PC-3 (cell line): ENCODE measurements at regions not wholly inside any gene's neighbourhood (a gene's known extent, or its start where the extent isn't known, plus 50 kb on each side); places are given as distances from the start of the nearest gene placed in this dataset.

Experiments
- ATAC-seq: fragments of 200-7000 bp; cut with Tn5 transposase; 2 replicates; pipeline ENCODE4 v1.9.1; 2020; ENCODE audit warnings: mild to moderate bottlenecking, moderate library complexity
- BruUV-seq: library from RNA; stranded (reverse); fragments of 400-500 nt; replicated peaks from 2 replicates; lab custom pipeline; 2021; lab: Mats Ljungman, UMichigan
- CTCF ChIA-PET: fragments of 300-600 bp; sonication (Branson Sonifier 250); formaldehyde crosslinking; loops from one replicate; lab custom pipeline; 2022; ENCODE audit warnings: antibody characterized with exemption; lab: Charles Lee
- POLR2A ChIA-PET: fragments of 300-600 bp; sonication (Branson Sonifier 250); formaldehyde crosslinking; loops from one replicate; lab custom pipeline; 2022; ENCODE audit warnings: antibody characterized with exemption; ENCODE audit not compliant: unreplicated experiment; lab: Charles Lee
- DNase-seq: peaks from one replicate; pipeline ENCODE4 v3.0.0-alpha.2; 2015
- H2AFZ ChIP-seq: fragments of 300-600 bp; sonication (generic); 2 replicates; pipeline ENCODE4 v1.6.0; 2016; ENCODE audit warnings: antibody characterized with exemption, low read length
- H3F3A ChIP-seq: fragments of 300-600 bp; sonication (generic); one replicate; pipeline ENCODE4 v1.6.0; 2017; ENCODE audit warnings: antibody characterized with exemption, low read length, control low read depth, mild to moderate bottlenecking; ENCODE audit not compliant: unreplicated experiment
- H3K27ac ChIP-seq: fragments of 300-600 bp; sonication (generic); 2 replicates; pipeline ENCODE4 v1.5.1; 2016; ENCODE audit warnings: mild to moderate bottlenecking, low read length
- H3K27me3 ChIP-seq: fragments of 300-600 bp; sonication (generic); 2 replicates; pipeline ENCODE4 v1.6.1; 2016; ENCODE audit warnings: low read length, mixed read lengths
- H3K36me3 ChIP-seq: fragments of 300-600 bp; sonication (generic); 2 replicates; pipeline ENCODE4 v1.6.1; 2016; ENCODE audit warnings: low read depth, mixed run types, low read length, mixed read lengths
- H3K4me1 ChIP-seq: fragments of 300-600 bp; sonication (generic); 2 replicates; pipeline ENCODE4 v1.5.1; 2016; ENCODE audit warnings: low read length; ENCODE audit not compliant: insufficient read depth
- H3K4me2 ChIP-seq: fragments of 300-600 bp; sonication (generic); 2 replicates; pipeline ENCODE4 v1.6.0; 2016; ENCODE audit warnings: low read length
- H3K4me3 ChIP-seq: fragments of 300-600 bp; sonication (generic); 2 replicates; pipeline ENCODE4 v1.5.1; 2016; ENCODE audit warnings: mild to moderate bottlenecking, low read length, mixed read lengths
- H3K79me2 ChIP-seq: fragments of 300-600 bp; sonication (generic); 2 replicates; pipeline ENCODE4 v1.6.1; 2017; ENCODE audit warnings: low read length, mixed read lengths
- H3K9ac ChIP-seq: fragments of 300-600 bp; sonication (generic); 2 replicates; pipeline ENCODE4 v1.6.0; 2016; ENCODE audit warnings: mild to moderate bottlenecking, low read length
- H3K9me2 ChIP-seq: fragments of 300-600 bp; sonication (generic); replicated peaks from 2 replicates; pipeline ENCODE4 v1.6.1; 2016; ENCODE audit warnings: mixed run types, low read length, mixed read lengths
- H3K9me3 ChIP-seq: fragments of 300-600 bp; sonication (generic); 2 replicates; pipeline ENCODE4 v1.6.1; 2016; ENCODE audit warnings: low read length, mixed read lengths
- H4K20me1 ChIP-seq: fragments of 300-600 bp; sonication (generic); 2 replicates; pipeline ENCODE4 v1.6.1; 2016; ENCODE audit warnings: low read length, mixed read lengths
- EZH2 ChIP-seq: fragments of 300-600 bp; sonication (generic); IDR thresholded peaks from one replicate; pipeline ENCODE4 v1.6.1; 2017; ENCODE audit warnings: antibody characterized with exemption, mild to moderate bottlenecking, low read length; ENCODE audit not compliant: unreplicated experiment
- EZH2phosphoT487 ChIP-seq: fragments of 300-600 bp; sonication (generic); IDR thresholded peaks from 2 replicates; pipeline ENCODE4 v1.6.1; 2018; ENCODE audit warnings: mild to moderate bottlenecking, antibody characterized with exemption, low read length, borderline replicate concordance
- intact Hi-C: fragments of 100-400 bp; cut with micrococcal nuclease; formaldehyde crosslinking; loops from 2 replicates; pipeline ENCODE4 v1.9.0; 2023
- TF ChIP-seq, protein P1 (sequence below): fragments of 300-600 bp; sonication (generic); conservative IDR thresholded peaks from 2 replicates; pipeline ENCODE4 v1.5.1; 2017; ENCODE audit warnings: antibody characterized with exemption, low read depth, mild to moderate bottlenecking, low read length

- no peaks in the 10 kb centered on the region for H3K9me3 ChIP-seq
- intact Hi-C loops, result no loop called here
- BruUV-seq, result no TSS peak
- ATAC-seq (no peak), DNase-seq (no peak)
- no peaks in the 10 kb centered on the region for H3F3A ChIP-seq
- H3K9me2 ChIP-seq, result no peaks in the 10 kb centered on the region
- TF ChIP-seq, protein P1, sequence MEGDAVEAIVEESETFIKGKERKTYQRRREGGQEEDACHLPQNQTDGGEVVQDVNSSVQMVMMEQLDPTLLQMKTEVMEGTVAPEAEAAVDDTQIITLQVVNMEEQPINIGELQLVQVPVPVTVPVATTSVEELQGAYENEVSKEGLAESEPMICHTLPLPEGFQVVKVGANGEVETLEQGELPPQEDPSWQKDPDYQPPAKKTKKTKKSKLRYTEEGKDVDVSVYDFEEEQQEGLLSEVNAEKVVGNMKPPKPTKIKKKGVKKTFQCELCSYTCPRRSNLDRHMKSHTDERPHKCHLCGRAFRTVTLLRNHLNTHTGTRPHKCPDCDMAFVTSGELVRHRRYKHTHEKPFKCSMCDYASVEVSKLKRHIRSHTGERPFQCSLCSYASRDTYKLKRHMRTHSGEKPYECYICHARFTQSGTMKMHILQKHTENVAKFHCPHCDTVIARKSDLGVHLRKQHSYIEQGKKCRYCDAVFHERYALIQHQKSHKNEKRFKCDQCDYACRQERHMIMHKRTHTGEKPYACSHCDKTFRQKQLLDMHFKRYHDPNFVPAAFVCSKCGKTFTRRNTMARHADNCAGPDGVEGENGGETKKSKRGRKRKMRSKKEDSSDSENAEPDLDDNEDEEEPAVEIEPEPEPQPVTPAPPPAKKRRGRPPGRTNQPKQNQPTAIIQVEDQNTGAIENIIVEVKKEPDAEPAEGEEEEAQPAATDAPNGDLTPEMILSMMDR, result no peak
- TF ChIP-seq EZH2, result no peak
- no peak for TF ChIP-seq EZH2phosphoT487
- H4K20me1 ChIP-seq, result no peaks in the 10 kb centered on the region
- CTCF ChIA-PET, result no interaction called here
- H3K79me2 ChIP-seq, result no peaks in the 10 kb centered on the region
- no peak overlapping the region for H3K27ac ChIP-seq
- no peak overlapping the region for H3K9ac ChIP-seq
- H3K4me3 ChIP-seq, result no peak overlapping the region
- no peaks in the 10 kb centered on the region for H3K27me3 ChIP-seq
- no peaks in the 10 kb centered on the region for H3K36me3 ChIP-seq
- POLR2A ChIA-PET, result no interaction called here
- H3K4me2 ChIP-seq, result no peak overlapping the region
- no peak overlapping the region for H2AFZ ChIP-seq
- H3K4me1 ChIP-seq, result no peaks in the 10 kb centered on the region
Measured at GRCh38 chr1:106875622-106876021, 180.9 kb upstream of the PRMT6 start.

GRCh38 chr1:106876384-106876783 is 180.1 kb upstream of the PRMT6 start:
- H3K27ac ChIP-seq, result no peak overlapping the region
- no peaks in the 10 kb centered on the region for H3K4me1 ChIP-seq
- POLR2A ChIA-PET, result no interaction called here
- no peaks in the 10 kb centered on the region for H3K9me3 ChIP-seq
- H3K36me3 ChIP-seq, result no peaks in the 10 kb centered on the region
- no peak overlapping the region for H3K4me2 ChIP-seq
- H3K27me3 ChIP-seq, result no peaks in the 10 kb centered on the region
- no TSS peak for BruUV-seq
- no peaks in the 10 kb centered on the region for H4K20me1 ChIP-seq
- no peaks in the 10 kb centered on the region for H3F3A ChIP-seq
- DNase-seq (no peak), ATAC-seq (no peak)
- CTCF ChIA-PET, result no interaction called here
- no peak overlapping the region for H3K4me3 ChIP-seq
- no peaks in the 10 kb centered on the region for H3K9me2 ChIP-seq
- H2AFZ ChIP-seq, result 0 out of 2 replicates have a peak overlapping the region, but pooled peaks have one; percentile 16
- H3K79me2 ChIP-seq, result no peaks in the 10 kb centered on the region
- no peak overlapping the region for H3K9ac ChIP-seq
- TF ChIP-seq, protein P1, result no peak
- TF ChIP-seq EZH2 (no peak), EZH2phosphoT487 (no peak)
- intact Hi-C loops, result no loop called here

GRCh38 chr1:106879538-106879937 is 176.9 kb upstream of the PRMT6 start:
- no peaks in the 10 kb centered on the region for H3K9me3 ChIP-seq
- ChIA-PET POLR2A (no interaction called here), CTCF (no interaction called here)
- H3K4me3 ChIP-seq, result no peak overlapping the region
- H3F3A ChIP-seq, result no peaks in the 10 kb centered on the region
- no peaks in the 10 kb centered on the region for H3K27me3 ChIP-seq
- H3K36me3 ChIP-seq, result no peaks in the 10 kb centered on the region
- H3K79me2 ChIP-seq, result no peaks in the 10 kb centered on the region
- no peaks in the 10 kb centered on the region for H3K9me2 ChIP-seq
- no peaks in the 10 kb centered on the region for H3K4me1 ChIP-seq
- intact Hi-C loops, result no loop called here
- no peak for TF ChIP-seq EZH2
- no peak for TF ChIP-seq EZH2phosphoT487
- TF ChIP-seq, protein P1, result no peak
- no peak overlapping the region for H3K9ac ChIP-seq
- DNase-seq (no peak), ATAC-seq (no peak)
- H3K4me2 ChIP-seq, result no peak overlapping the region
- H3K27ac ChIP-seq, result no peak overlapping the region
- H4K20me1 ChIP-seq, result no peaks in the 10 kb centered on the region
- no peak overlapping the region for H2AFZ ChIP-seq
- BruUV-seq, result no TSS peak
